ENCODE measurements at regions not wholly inside any gene's neighbourhood (a gene's known extent, or its start where the extent isn't known, plus 50 kb on each side); places are given as distances from the start of the nearest gene placed in this dataset.

DNA sequence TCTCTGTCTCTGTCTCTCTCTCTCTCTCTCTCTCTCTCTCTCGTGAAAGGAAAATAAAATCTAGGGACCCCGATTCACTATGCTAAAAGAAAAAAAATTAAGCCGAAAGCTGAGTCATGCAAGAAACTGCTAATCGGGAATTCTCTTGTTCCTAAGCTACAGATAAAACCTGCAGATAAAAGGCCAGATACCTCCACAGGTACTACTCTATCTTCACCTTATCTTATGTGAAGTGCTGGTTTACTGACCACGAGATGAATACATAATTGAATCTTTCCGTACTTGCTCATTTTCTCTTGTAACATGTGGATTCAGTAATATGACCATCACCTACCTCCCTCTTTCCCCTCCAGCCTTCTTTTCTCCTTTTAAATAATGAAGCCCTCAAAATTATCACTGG is 120.5 kb downstream of the RFX6 start:
- TF ChIP-seq, protein P1, sequence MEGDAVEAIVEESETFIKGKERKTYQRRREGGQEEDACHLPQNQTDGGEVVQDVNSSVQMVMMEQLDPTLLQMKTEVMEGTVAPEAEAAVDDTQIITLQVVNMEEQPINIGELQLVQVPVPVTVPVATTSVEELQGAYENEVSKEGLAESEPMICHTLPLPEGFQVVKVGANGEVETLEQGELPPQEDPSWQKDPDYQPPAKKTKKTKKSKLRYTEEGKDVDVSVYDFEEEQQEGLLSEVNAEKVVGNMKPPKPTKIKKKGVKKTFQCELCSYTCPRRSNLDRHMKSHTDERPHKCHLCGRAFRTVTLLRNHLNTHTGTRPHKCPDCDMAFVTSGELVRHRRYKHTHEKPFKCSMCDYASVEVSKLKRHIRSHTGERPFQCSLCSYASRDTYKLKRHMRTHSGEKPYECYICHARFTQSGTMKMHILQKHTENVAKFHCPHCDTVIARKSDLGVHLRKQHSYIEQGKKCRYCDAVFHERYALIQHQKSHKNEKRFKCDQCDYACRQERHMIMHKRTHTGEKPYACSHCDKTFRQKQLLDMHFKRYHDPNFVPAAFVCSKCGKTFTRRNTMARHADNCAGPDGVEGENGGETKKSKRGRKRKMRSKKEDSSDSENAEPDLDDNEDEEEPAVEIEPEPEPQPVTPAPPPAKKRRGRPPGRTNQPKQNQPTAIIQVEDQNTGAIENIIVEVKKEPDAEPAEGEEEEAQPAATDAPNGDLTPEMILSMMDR (IDR thresholded peaks at IDR 0.05), result no peak
- no peak for TF ChIP-seq ZFX (IDR thresholded peaks at IDR 0.05; ENCODE audit: borderline replicate concordance)

Data from 22Rv1 (cell line).